Thoracic aorta (tissue), 2 donors: ENCODE measurements at regions not wholly inside any gene's neighbourhood (a gene's known extent, or its start where the extent isn't known, plus 50 kb on each side); places are given as distances from the start of the nearest gene placed in this dataset.

Source experiments
- ATAC-seq: fragments of 150-250 bp; one replicate; pipeline ENCODE4 v1.8.0; 2017; ENCODE audit warnings: low read depth; ENCODE audit not compliant: insufficient number of reproducible peaks, low FRiP score
- DNase-seq: peaks from one replicate; pipeline ENCODE4 v3.0.0-alpha.2; 2020; ENCODE audit warnings: low spot score
- H3K27ac ChIP-seq, 2 donors: fragments of 200-600 bp; sonication (generic); 1 replicate in 1 of 2; 2 replicates in 1 of 2; pipeline ENCODE4 v1.5.1; 2016; ENCODE audit warnings: mild to moderate bottlenecking in 2 of 2, moderate library complexity in 2 of 2
- H3K27me3 ChIP-seq: fragments of 200-600 bp; sonication (generic); replicated peaks from 2 replicates; pipeline ENCODE4 v1.6.0; 2016; ENCODE audit warnings: mild to moderate bottlenecking; ENCODE audit not compliant: insufficient read depth
- H3K36me3 ChIP-seq: fragments of 200-600 bp; sonication (generic); one replicate; pipeline ENCODE4 v1.5.1; 2016
- H3K4me1 ChIP-seq, 2 donors: fragments of 200-600 bp; sonication (generic); 1 replicate in 1 of 2; 2 replicates in 1 of 2; pipeline versions ENCODE4 v1.5.1 to v1.6.0; 2016; ENCODE audit warnings: low read depth in 2 of 2, mild to moderate bottlenecking in 1 of 2; ENCODE audit not compliant: control insufficient read depth in 1 of 2
- H3K4me3 ChIP-seq: fragments of 200-600 bp; sonication (generic); 2 replicates; pipeline ENCODE4 v1.5.1; 2016; ENCODE audit warnings: mild to moderate bottlenecking
- H3K9me3 ChIP-seq: fragments of 200-600 bp; sonication (generic); 2 replicates; pipeline ENCODE4 v1.5.1; 2016
- CTCF ChIP-seq: fragments of 200-600 bp; sonication (generic); IDR thresholded peaks from one replicate; pipeline ENCODE4 v1.5.1; 2019; ENCODE audit warnings: antibody characterized with exemption

GRCh38 chr21:41075656-41076055 is 92.3 kb upstream of the BACE2 start:
- H3K27me3 ChIP-seq, result no peaks in the 10 kb centered on the region
- no peak overlapping the region for H3K27ac ChIP-seq
- no peaks in the 10 kb centered on the region for H3K9me3 ChIP-seq
- no peak for TF ChIP-seq CTCF
- no peak for DNase-seq
- no peak for ATAC-seq
- no peaks in the 10 kb centered on the region for H3K4me1 ChIP-seq
- no peak overlapping the region for H3K4me3 ChIP-seq
- no peaks in the 10 kb centered on the region for H3K36me3 ChIP-seq

DNA sequence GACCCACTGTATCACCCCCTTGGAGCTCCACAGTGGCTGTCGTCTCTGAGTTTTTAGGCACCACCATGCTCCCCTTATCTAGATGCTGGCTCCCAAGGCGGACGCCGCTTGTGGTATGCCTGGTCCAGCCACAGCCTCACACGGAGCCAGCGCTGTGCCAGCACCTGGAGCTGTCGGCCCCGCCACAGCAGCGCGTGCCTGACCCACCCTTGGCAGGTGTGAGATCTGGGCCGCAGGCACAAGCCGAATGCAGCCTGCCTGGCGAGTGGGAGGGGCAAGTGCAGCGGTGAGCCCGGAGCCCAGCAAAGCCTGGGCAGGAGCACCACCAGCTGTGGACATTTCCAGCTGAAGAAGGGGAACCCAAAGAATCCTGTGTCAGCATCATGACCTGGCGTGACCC is 91.9 kb upstream of the BACE2 start:
- no peak for ATAC-seq
- no peak for TF ChIP-seq CTCF
- no peak overlapping the region for H3K27ac ChIP-seq

GRCh38 chr21:41079159-41079558 is 88.8 kb upstream of the BACE2 start:
- Histone ChIP-seq H3K27ac (no peak overlapping the region), H3K4me1 (no peaks in the 10 kb centered on the region), H3K27me3 (no peaks in the 10 kb centered on the region), H3K4me3 (no peak overlapping the region), H3K9me3 (no peaks in the 10 kb centered on the region), H3K36me3 (no peaks in the 10 kb centered on the region)
- TF ChIP-seq CTCF, result no peak
- ATAC-seq (no peak), DNase-seq (no peak)

More for the DNA sequence above, 91.9 kb upstream of the BACE2 start:
- H3K27me3 ChIP-seq, result no peaks in the 10 kb centered on the region
- H3K4me1 ChIP-seq, result no peaks in the 10 kb centered on the region
- H3K4me3 ChIP-seq, result no peak overlapping the region
- no peaks in the 10 kb centered on the region for H3K9me3 ChIP-seq
- DNase-seq, result no peak
- H3K36me3 ChIP-seq, result no peaks in the 10 kb centered on the region

GRCh38 chr21:41080485-41081121 is 87.4 kb upstream of the BACE2 start:
- ATAC-seq (no peak), DNase-seq (no peak)
- H3K27ac ChIP-seq, result no peak overlapping the region
- no peaks in the 10 kb centered on the region for H3K36me3 ChIP-seq
- H3K4me1 ChIP-seq, result no peaks in the 10 kb centered on the region
- no peaks in the 10 kb centered on the region for H3K9me3 ChIP-seq
- no peaks in the 10 kb centered on the region for H3K27me3 ChIP-seq
- no peak for TF ChIP-seq CTCF
- no peak overlapping the region for H3K4me3 ChIP-seq

DNA sequence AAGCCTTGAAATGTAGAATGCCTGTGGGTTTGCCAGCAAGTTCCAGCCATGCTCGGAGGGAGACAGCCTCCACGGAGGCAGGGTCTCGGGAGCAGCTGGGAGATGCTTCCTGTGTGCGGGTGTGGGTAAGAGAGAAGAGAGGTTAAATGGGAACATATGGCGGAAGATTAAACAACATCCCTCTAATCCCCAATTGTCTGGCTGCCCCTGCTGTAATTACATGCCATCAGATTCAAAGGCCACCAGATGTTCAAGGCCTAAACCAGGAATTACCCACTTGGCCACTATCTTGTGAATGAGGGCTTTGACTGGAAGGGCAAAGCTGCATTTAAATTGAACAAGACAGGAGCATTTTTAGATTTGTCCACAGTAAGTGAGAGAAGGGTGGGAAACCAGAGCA is 81.4 kb upstream of the BACE2 start:
- Histone ChIP-seq H3K4me3 (no peak overlapping the region), H3K4me1 (no peaks in the 10 kb centered on the region), H3K27ac (no peak overlapping the region), H3K27me3 (no peaks in the 10 kb centered on the region), H3K9me3 (no peaks in the 10 kb centered on the region), H3K36me3 (no peaks in the 10 kb centered on the region)
- no peak for DNase-seq
- no peak for TF ChIP-seq CTCF
- ATAC-seq, result no peak
